HAP-1 (cell line): ENCODE measurements at regions not wholly inside any gene's neighbourhood (a gene's known extent, or its start where the extent isn't known, plus 50 kb on each side); places are given as distances from the start of the nearest gene placed in this dataset.
"Not testable (repeated sequence)": the region's sequence is repeated elsewhere in the genome, so short reads cannot be mapped to it uniquely, and the experiment has no call there.

Source experiments
- DNase-seq, 2 experiments: peaks; one replicate each; pipeline ENCODE4 v3.0.0-alpha.2; 2016 to 2020; ENCODE audit warnings: low spot score in 2 of 2
- H3K27me3 ChIP-seq: fragments of 250-450 bp; sonication (Bioruptor Pico); 2 replicates; pipeline ENCODE4 v1.5.1; 2020; ENCODE audit warnings: low read depth, mild to moderate bottlenecking, moderate library complexity
- H3K36me3 ChIP-seq: fragments of 250-450 bp; sonication (Bioruptor Pico); replicated peaks from 2 replicates; pipeline ENCODE4 v1.5.1; 2020; ENCODE audit warnings: mild to moderate bottlenecking
- H3K4me1 ChIP-seq: fragments of 250-450 bp; sonication (Bioruptor Pico); 2 replicates; pipeline ENCODE4 v1.5.1; 2020; ENCODE audit warnings: mild to moderate bottlenecking
- H3K4me3 ChIP-seq: fragments of 250-450 bp; sonication (Bioruptor Pico); 2 replicates; pipeline ENCODE4 v1.5.1; 2020; ENCODE audit warnings: mild to moderate bottlenecking, moderate library complexity
- H3K9me3 ChIP-seq: fragments of 250-450 bp; sonication (Bioruptor Pico); 2 replicates; pipeline ENCODE4 v1.5.1; 2020; ENCODE audit warnings: mild to moderate bottlenecking, moderate library complexity
- in situ Hi-C: fragments of 300-500 bp; cut with MboI; formaldehyde crosslinking; loops from 3 replicates; pipeline ENCODE4 v1.14.3; 2020; ENCODE audit warnings: low sequenced_read_pairs, inconsistent platforms, mixed read lengths

- Histone ChIP-seq H3K4me1 (no peaks in the 10 kb centered on the region), H3K9me3 (no peaks in the 10 kb centered on the region), H3K36me3 (no peaks in the 10 kb centered on the region), H3K4me3 (no peak overlapping the region), H3K27me3 (peaks cover 2% of the 10 kb centered on the region; the same call in 1 of the 2 replicates)
- in situ Hi-C loops: no loop called here
- DNase-seq: no peak
These were observed 93.9 kb upstream of the C1QTNF7 start for GRCh38 chr4:15333692-15334633.

- Histone ChIP-seq H3K9me3 (no peaks in the 10 kb centered on the region), H3K4me1 (no peaks in the 10 kb centered on the region), H3K27me3 (peaks cover 11% of the 10 kb centered on the region), H3K36me3 (no peaks in the 10 kb centered on the region), H3K4me3 (no peak overlapping the region)
- in situ Hi-C loops: no loop called here
- DNase-seq: no peak
These were observed 91.2 kb upstream of the C1QTNF7 start for GRCh38 chr4:15336410-15337167.

- in situ Hi-C loops, DNase-seq, H3K36me3 ChIP-seq, H3K4me3 ChIP-seq, H3K9me3 ChIP-seq, H3K4me1 ChIP-seq: not testable (repeated sequence)
- H3K27me3 ChIP-seq: peaks cover 11% of the 10 kb centered on the region
These were observed 90.6 kb upstream of the C1QTNF7 start for GRCh38 chr4:15337168-15337657.

- H3K27me3 ChIP-seq: peaks cover 11% of the 10 kb centered on the region
- H3K4me1 ChIP-seq: no peaks in the 10 kb centered on the region
- H3K4me3 ChIP-seq: no peak overlapping the region
- H3K9me3 ChIP-seq: no peaks in the 10 kb centered on the region
- in situ Hi-C loops: no loop called here
- no peaks in the 10 kb centered on the region for H3K36me3 ChIP-seq
- no peak for DNase-seq
These were observed 88.1 kb upstream of the C1QTNF7 start for GRCh38 chr4:15339737-15340136.

- Histone ChIP-seq H3K4me1 (no peaks in the 10 kb centered on the region), H3K9me3 (no peaks in the 10 kb centered on the region), H3K27me3 (peaks cover 11% of the 10 kb centered on the region), H3K36me3 (no peaks in the 10 kb centered on the region), H3K4me3 (no peak overlapping the region)
- in situ Hi-C loops: no loop called here
- DNase-seq: no peak
These were observed 87.5 kb upstream of the C1QTNF7 start for GRCh38 chr4:15340332-15340731.

GRCh38 chr4:15340902-15341732 is 86.7 kb upstream of the C1QTNF7 start:
- H3K4me3 ChIP-seq: no peak overlapping the region
- no peaks in the 10 kb centered on the region for H3K4me1 ChIP-seq
- DNase-seq: no peak
- in situ Hi-C loops: no loop called here
- H3K27me3 ChIP-seq: peaks cover 11% of the 10 kb centered on the region
- H3K36me3 ChIP-seq: no peaks in the 10 kb centered on the region
- H3K9me3 ChIP-seq: no peaks in the 10 kb centered on the region

GRCh38 chr4:15341733-15342300 is 86.0 kb upstream of the C1QTNF7 start:
- no peaks in the 10 kb centered on the region for H3K36me3 ChIP-seq
- H3K27me3 ChIP-seq: peaks cover 11% of the 10 kb centered on the region
- no peaks in the 10 kb centered on the region for H3K9me3 ChIP-seq
- DNase-seq: no peak
- no peak overlapping the region for H3K4me3 ChIP-seq
- in situ Hi-C loops: no loop called here
- no peaks in the 10 kb centered on the region for H3K4me1 ChIP-seq

GRCh38 chr4:15343000-15343399 is 84.8 kb upstream of the C1QTNF7 start:
- no peak overlapping the region for H3K4me3 ChIP-seq
- no peaks in the 10 kb centered on the region for H3K9me3 ChIP-seq
- in situ Hi-C loops: no loop called here
- H3K4me1 ChIP-seq: no peaks in the 10 kb centered on the region
- no peak for DNase-seq
- H3K27me3 ChIP-seq: peaks cover 11% of the 10 kb centered on the region
- H3K36me3 ChIP-seq: no peaks in the 10 kb centered on the region

GRCh38 chr4:15343581-15343980 is 84.3 kb upstream of the C1QTNF7 start:
- in situ Hi-C loops: no loop called here

GRCh38 chr4:15344041-15344440 is 83.8 kb upstream of the C1QTNF7 start:
- H3K36me3 ChIP-seq: no peaks in the 10 kb centered on the region
- peaks cover 9% of the 10 kb centered on the region for H3K27me3 ChIP-seq
- DNase-seq: no peak
- no peak overlapping the region for H3K4me3 ChIP-seq
- H3K4me1 ChIP-seq: no peaks in the 10 kb centered on the region
- in situ Hi-C loops: no loop called here
- H3K9me3 ChIP-seq: no peaks in the 10 kb centered on the region

More at GRCh38 chr4:15343581-15343980, 84.3 kb upstream of the C1QTNF7 start:
- no peak for DNase-seq
- Histone ChIP-seq H3K4me3 (no peak overlapping the region), H3K36me3 (no peaks in the 10 kb centered on the region), H3K4me1 (no peaks in the 10 kb centered on the region), H3K27me3 (peaks cover 9% of the 10 kb centered on the region), H3K9me3 (no peaks in the 10 kb centered on the region)

GRCh38 chr4:15345134-15345533 is 82.7 kb upstream of the C1QTNF7 start:
- Histone ChIP-seq H3K4me3 (no peak overlapping the region), H3K36me3 (no peaks in the 10 kb centered on the region), H3K4me1 (no peaks in the 10 kb centered on the region), H3K9me3 (no peaks in the 10 kb centered on the region), H3K27me3 (peaks cover 7% of the 10 kb centered on the region)
- no peak for DNase-seq
- in situ Hi-C loops: no loop called here

- in situ Hi-C loops: no loop called here
- Histone ChIP-seq H3K4me1 (no peaks in the 10 kb centered on the region), H3K27me3 (no peaks in the 10 kb centered on the region; the same call in 1 of the 2 replicates), H3K4me3 (no peak overlapping the region), H3K9me3 (no peaks in the 10 kb centered on the region), H3K36me3 (no peaks in the 10 kb centered on the region)
- DNase-seq: no peak
These were observed 79.6 kb upstream of the C1QTNF7 start for GRCh38 chr4:15348236-15348635.

- Histone ChIP-seq H3K9me3 (no peaks in the 10 kb centered on the region), H3K4me3 (no peak overlapping the region), H3K36me3 (no peaks in the 10 kb centered on the region), H3K27me3 (no peaks in the 10 kb centered on the region; the same call in 1 of the 2 replicates), H3K4me1 (no peaks in the 10 kb centered on the region)
- no peak for DNase-seq
- in situ Hi-C loops: no loop called here
These were observed 79.1 kb upstream of the C1QTNF7 start for GRCh38 chr4:15348695-15349094.
